Embryonic facial prominence (tissue), 1 donor: ENCODE measurements at regions not wholly inside any gene's neighbourhood (a gene's known extent, or its start where the extent isn't known, plus 50 kb on each side); places are given as distances from the start of the nearest gene placed in this dataset.

Experiments used
- DNase-seq: peaks from one replicate; pipeline ENCODE4 v3.0.0-alpha.2; 2016; ENCODE audit errors: extremely low spot score

DNA sequence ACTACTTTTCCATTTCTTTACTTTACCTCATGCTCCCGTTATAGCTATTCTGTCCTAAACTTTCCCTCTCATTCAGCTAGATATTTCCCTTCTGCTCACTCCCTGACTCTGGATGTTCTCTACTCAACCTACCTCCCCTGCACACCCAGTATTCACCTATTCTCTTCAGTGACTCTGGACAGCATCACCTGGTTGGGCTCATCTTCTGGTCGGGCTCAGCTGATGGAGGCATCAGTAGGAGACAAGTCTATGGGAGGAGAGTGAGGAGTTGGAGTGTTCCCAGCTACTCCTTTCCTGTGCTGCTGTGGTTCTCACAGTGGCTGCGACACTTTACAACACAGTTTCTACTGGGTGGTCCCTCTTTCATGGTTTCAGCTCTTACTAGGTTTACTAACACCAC is 493.9 kb downstream of the DMAC1 start:
- DNase-seq, result no peak

DNA sequence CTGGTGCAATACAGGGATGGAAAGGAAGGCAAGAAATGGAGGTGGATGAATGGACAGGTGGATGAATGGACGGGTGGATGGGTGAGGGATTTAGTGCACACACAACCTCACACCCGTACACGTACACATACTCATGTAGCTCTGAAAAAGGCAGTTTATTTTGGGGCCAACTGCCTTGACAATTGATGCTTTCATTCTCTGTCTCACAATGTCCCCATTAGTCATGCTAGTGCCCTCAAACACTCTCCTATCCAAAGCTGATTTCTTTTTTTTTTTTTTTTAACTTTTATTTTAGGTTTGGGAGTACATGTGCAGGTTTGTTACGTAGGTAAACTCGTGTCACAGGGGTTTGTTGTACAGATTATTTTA is 495.0 kb downstream of the DMAC1 start:
- no peak for DNase-seq

DNA sequence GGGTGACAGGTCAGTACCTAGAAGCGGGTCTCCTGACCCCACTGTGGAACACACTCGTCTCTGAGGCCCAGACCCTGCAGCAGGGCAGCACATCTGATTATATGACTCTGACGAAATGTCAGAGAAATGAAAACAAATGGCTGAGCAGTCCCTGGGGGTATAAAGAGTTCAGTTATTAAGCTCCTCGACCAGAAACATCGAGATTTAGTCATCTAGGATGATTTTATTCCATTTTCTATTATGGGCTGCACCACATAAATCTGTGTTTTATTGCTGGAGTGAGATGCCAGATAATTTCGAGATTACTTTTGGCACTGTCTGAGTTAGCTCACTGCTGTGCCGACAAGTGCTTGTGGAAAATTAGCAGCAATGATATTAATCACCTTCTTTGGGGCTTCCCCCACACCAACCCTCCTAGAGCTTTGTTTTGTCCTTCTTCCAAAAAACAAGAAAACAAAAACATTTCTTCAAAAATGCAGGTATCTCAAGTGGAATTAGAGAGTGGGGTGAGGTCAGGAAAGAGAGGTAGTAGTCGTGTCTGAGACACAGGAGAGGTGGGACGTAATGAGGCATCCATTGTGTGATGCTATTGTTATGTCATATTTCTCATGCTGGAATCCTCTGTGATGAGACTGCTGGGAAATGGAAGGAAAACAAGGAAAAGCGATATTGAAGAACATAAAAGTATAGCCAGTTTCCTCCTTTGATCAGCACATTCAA is 495.5 kb downstream of the DMAC1 start:
- DNase-seq, result no peak

DNA sequence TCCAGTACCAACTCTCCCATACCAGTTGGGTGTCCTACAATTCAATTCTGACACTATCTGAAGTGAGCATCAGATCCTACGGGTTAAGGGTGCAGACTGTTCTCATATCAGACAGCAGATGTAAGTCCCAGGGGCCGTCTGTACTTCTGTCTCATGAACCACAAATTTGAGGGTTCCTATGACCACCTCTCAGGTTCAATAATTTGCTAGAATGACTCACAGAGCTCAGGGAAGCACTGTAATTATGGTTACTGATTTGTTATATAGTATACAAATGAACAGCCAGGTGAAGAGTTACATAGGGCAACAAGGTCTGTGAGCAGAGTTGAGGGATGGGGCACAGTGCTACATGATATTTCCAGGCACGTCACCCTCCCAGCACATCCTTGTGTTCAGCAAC is 499.1 kb downstream of the DMAC1 start:
- no peak for DNase-seq

DNA sequence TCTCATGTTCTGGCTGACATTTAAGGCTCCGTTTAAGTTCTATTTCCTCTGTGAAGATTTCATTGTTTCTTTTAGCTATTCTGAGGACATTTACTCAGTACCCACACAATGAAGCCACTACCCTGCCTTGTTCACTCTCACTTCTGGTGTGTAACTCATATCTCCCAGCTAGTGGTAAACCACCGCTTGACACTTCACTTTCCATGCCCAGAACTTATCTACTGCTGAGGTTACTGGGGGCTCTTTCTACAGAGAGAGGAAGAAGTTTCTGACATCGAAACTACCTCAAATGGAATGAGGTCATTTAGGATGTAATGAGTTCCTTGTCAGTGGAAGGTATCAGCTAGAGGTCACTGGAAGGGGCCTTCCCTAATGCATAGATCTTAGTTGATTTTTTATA is 501.5 kb downstream of the DMAC1 start:
- no peak for DNase-seq

DNA sequence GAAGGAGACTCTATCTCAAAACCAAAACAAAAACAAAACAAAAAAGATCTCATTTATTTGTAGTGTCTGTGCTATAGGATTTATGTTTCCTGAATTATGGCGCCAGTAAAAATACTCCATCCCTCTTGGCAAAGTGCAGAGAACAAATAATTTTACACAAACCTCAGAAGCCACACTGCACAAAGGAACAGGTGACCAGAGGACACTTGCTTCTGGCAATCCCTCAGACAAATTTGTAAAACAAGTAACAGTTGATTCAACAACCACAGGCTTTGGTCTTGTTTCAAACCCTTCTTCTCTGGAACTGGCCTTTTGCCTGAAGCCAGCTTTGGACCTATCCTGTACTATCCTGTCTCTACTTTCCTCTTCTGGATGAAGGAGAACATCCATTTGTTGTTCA is 502.1 kb downstream of the DMAC1 start:
- no peak for DNase-seq

DNA sequence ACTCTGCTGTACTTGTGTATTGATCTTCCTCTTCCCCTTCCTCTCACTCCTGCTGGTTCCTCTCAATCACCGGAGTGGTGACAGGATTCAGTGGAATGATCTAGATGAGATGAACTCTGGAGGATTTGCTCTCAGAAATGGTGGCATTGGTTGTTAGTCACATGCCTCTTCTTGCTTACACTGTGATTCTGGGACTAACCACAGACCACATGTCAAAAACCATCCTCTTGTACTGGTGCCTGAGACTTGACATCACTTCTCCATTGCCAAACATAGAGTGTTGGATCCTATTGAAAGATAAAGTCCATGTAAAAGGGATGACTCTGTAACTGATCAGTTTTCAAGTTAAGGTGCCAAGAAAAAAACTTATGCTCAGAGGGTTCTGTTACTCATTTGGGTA is 506.5 kb downstream of the DMAC1 start:
- DNase-seq, result no peak

DNA sequence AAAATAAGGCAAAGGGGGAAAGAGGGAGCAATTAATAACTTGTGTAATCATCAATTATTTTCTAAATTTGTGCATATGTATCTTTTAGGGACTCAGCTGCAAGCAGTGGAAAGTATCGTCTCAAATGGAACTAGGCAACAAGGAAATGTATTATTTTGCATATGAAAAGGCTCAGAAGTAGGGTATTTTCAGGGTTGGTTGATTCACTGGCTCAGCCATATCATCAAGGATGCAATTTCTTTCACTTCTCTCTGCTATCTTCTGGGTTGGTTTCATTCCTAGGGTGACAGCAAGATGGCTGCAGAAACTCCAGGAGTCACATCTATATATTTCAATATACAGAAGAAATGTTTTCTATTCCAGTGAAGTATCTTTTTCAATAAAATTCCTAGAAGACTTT is 509.8 kb downstream of the DMAC1 start:
- no peak for DNase-seq

DNA sequence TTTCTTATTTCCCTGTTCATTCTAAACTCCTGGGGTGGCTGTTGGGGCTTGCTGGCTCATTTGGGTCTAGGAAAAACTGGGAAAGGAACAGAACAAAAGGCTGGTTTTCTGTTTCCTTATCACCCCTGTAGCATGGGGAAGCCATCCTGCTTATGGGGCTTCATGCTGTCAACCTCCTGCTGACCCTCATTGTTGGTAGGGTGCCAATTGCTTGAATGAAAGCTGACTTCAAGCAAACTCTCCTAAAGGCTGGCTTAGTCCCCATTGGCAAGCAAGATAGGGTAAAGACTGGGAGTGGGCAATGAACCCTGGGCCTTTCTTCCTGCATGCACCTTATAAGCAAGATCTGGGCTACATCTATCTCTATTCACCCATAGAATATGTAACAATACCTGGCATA is 511.6 kb downstream of the DMAC1 start:
- no peak for DNase-seq

DNA sequence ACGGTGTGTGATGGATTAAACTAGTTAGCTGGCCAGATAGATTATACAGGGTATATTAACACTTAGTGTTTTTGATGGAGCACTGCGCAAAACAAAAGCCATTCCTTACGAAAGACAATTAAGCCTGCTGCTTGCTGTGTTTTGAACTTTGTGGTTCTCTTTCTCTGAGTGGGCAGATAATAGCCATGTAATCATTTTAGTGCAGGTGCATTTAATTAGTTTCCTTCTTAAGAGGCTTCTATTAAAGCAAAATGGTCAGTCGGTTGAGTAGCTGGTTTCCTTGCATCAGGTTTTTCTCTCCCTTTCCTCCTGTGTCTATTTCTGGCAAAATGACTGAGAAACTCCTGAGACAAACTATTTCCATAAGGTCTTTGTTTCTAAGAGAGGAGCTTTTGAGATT is 512.5 kb downstream of the DMAC1 start:
- no peak for DNase-seq

DNA sequence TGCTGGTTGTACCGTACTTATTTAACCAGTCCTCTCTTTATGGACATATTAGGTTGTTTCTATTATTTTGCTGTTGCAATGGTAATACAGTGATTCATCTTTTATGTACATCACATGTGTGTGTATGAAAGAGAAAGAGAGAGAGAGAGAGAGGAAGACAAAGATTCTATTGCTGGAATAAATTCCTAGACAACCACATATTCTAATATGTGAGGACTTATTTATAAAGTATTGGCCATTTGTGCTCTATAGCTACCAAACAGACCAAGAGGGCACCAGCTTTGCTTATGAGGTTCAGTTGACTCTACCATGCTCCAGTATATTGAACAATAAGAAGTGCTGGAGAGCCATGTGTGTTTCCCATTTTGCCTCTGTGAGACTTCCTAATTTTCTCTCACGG is 513.5 kb downstream of the DMAC1 start:
- DNase-seq, result no peak

DNA sequence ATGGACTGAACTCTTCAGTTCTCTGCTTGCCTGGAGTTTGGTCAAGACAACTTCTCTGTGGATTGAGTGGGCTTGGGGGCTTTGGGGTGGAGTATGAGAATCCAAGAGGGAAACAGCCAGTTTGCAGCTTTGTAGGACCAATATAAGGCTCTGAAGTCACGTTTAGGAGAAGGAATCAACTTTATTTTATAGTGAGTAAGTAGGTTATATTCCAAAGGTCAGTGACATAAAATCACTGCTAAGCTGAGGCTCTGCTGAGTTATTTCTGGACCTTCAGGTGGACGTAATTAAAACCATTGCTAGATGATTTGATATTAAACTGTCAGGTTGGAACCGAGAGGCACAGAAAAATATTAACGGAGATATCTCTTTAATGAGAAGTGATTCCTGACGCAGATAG is 514.4 kb downstream of the DMAC1 start:
- no peak for DNase-seq

DNA sequence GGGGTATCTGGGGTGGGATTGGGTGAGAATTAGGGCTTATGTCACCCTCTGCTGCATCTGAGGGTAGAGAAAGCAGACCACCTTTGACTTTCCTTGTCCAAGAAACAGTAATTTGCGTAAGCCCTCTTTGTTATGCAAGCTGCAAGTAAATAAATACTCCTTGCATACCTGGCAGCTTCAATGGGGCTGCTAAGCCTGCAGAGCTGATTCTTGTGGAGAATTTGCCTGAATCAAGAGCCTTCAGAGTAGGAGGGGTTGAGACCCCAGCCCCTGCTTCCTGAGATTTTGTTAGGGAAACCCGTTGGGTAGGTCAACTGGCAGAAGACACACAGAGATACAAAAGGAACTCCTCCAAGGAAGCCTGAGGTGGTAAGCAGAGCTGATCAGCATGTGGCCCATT is 515.1 kb downstream of the DMAC1 start:
- DNase-seq, result no peak

DNA sequence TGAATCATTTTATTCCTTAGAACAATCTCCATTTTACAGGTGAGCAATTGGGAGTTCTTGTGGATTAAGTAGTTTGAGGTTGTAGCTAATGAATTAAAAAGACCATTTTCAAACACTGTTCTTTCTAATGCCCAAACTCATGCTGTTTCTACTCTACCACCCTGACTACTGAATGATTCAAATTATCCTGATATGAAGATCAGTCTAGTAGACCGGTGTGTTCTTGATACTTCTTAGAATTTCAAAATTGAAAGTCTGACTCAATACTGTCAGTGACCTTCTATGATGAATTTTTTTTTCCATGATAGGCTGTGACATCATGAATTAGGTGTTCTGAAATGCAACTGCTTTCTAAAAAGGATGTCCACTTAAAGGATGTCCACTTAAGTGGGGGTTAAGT is 515.5 kb downstream of the DMAC1 start:
- DNase-seq, result no peak

DNA sequence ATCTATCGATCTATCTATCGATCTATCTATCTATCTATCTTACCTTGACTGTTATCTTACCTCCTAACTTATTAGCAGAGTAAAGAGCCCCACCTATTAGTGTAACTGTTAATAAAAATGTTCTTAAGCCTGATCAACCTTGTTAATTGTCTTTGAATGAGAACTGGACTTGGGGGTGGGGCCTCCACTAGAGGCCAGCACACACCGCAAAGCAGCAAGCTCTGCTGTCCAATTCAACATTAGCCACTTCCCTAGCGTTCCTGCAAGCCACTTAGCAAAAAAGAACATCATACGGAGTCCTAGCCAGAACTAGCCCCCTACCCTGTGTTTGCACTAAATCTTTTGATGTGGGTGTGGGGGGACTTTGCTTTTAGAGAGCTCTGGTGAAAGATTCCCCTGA is 515.8 kb downstream of the KDM4C start:
- no peak for DNase-seq

DNA sequence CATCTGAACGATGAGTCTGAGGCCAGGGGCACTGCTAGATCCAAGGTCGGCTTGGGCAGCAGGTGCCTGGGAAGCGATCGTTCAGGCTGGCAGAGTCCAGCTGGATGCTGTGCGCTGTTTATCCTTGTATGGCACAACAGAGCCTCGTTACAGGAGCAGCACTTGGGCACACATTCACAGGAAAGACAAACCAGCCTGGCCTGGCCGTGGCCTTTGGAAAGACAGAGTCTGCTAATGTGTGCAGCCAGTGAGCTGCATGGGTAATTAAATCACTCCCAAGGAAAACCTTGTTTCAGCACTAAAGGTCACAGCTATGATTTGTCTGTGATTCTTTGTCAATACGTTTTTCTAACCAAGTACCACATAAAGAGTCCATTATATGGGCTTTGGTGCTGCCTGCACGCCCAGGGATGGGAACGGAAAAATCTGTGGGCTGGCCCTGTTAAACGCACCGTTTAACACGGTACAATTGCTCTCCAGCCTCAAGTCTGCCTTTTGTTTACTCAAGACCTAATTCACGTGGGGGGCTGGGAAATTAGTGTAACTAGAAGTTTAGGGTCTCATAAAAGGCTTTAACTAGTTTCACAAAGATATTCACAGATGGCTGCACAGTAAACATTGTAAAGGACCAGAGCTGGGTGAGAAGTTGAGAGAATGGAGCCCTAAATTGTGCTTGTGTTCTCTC is 509.3 kb downstream of the KDM4C start:
- no peak for DNase-seq

DNA sequence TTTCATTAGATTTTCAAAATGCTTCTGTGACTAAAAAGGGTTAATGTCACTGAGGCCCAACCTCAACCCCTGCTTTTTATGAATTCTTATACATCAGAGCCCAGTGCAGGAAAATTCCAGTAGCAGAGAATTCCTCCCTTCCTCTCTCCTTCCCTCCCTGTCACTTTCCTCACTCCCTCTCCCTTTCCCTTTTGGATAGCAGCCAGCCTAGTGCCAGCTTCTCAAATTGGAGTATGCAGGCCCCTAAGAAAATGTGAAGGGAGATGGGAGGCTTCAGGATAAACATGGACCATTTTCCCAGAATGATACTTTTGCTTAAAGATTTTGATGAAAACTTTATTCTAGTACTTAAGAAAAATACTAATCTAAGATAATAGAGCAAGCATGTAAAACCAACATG is 507.4 kb downstream of the KDM4C start:
- no peak for DNase-seq

DNA sequence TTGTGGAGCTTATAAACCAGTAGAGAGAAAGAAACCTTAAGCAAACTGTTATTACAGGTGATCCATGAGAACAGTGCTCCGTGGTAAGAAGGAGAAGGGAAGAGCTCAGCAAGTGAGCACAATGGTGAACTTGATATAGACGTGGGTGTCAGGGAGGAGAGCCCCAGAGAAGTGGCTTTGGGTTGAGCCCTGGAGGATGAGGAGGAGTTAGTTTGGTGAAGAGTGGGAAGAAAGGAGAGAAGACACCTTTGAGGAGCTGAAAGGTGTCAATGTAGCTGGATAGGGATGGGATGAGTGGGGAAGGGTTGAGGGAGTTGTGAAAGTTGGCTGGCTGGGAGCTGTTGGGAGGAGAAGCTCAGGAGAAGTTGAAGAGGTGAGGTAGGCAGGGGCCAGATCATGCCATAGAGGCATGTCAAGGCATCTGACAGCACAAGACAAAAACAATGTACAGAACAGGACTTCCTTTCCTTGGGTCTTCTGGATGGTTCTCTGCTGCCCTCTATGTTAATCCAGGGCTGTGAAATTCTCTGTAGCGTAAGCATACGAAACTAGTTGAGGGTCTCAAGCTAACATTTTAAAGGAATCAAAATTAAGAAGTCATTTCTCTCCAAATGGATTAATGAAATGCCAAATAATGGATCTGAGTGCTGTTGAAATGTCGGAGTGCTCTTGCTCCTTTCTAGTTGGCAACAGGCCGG is 501.9 kb downstream of the KDM4C start:
- DNase-seq, result no peak

DNA sequence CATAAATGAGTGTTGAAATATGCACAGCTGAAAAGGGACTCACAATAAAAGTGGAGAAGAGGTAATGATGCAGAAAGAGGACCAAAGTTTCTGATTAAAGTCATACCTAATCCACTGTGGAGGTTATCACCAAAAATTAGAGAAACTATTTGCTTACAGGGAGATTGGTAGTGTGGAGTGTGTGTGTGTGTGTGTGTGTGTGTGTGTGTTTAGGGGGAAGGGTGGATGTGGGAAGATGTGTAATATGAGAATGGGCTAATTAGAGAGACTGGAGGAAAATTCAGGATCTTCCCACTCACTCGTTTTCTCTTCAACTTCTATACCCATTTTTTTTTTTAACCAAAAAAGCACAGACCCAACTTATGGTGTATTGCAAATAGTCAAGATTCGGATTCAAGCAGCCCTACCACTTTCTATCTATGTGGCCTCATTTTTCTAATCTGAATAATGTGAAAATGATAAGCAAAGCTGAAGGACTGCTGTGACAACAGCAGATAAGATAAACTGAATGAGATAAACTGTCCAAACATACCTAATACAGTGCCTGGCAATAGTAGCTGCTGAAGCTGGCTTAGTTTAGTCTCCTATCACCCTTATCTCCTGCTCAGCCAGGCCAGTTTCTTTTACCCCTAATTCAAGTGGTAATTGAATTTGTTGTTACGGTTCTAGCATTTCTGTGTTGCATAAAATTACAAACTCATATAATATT is 501.1 kb downstream of the KDM4C start:
- no peak for DNase-seq

DNA sequence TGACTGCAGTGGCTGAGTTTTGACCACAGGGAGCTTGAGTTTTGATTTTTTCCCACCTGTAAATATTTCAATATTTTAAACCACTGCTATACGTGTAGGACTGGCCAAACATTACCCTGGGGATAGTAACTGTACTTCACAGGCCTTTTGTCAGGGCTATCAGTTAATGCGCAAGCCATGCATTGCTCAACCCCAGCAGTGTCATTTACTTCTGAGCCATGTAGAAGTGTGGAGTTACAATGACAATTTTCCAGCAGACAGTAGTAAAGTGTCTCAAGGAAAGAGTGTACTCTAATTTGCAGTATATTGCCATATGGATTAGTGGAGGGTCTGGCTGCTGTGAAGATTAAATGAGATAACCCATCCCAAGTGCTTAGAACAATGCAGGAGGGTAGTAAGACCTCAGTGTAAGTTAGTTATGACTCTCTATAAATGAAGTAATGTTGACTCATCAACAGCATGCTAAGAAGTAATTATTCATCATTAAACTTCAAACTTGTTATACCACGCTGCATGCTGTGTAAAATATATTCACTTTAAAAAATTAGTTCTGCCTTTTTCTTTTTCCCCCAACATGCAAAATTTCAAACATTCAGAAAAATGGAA is 489.2 kb downstream of the KDM4C start:
- no peak for DNase-seq

DNA sequence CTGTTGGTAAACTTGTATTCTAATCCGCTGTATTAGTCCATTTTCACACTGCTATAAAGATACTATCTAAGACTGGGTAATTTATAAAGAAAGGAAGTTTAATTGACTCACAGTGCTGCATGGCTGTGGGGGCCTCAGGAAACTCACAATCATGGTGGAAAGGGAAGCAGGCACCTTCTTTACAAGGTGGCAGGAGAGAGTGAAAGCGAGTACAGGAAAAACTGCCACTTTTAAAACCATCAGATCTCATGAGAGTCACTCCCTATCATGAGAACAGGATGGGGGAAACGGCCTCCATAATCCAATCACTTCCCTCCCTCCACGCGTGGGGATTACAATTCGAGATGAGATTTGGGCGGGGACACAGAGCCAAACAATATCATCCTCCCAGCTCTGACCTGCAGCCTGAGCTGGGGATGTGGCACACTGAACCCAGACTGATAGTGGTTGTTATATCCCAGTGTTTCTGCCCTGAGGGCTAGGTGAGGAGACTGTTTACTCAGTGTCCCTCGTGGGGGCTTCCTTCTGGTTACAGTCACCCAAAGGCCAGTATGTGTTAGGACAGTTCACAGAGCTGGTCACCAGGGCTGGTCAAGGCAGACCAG is 488.3 kb downstream of the KDM4C start:
- DNase-seq, result no peak

DNA sequence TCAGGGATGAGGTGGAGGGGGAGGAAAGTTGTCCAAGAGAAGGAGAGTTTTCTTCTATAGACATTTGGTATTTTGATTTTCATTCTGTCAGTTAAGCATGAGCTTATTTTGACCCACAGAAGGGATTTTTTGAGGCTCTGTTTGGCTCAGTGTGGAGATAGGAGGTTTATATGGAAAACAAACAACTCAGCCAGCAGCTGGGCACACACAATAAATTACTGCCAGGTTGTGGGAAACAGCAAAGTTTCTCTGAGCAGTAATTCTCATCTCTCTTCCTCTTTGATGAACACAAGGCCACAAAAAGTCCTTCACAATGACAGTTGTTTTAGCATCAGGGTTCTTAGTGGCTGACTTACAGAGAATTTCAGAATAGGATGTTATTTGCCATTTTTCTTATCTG is 486.1 kb downstream of the KDM4C start:
- no peak for DNase-seq
